Parathyroid adenoma (tissue), 2 donors: ENCODE measurements at regions not wholly inside any gene's neighbourhood (a gene's known extent, or its start where the extent isn't known, plus 50 kb on each side); places are given as distances from the start of the nearest gene placed in this dataset.
"Not testable (repeated sequence)": the region's sequence is repeated elsewhere in the genome, so short reads cannot be mapped to it uniquely, and the experiment has no call there.

Source experiments
- H2AFZ ChIP-seq: fragments of 300-600 bp; sonication (generic); one replicate; pipeline ENCODE4 v1.7.0; 2017; ENCODE audit warnings: antibody characterized with exemption, mild to moderate bottlenecking
- H3K27ac ChIP-seq: fragments of 300-600 bp; sonication (generic); one replicate; pipeline ENCODE4 v1.7.0; 2017
- H3K27me3 ChIP-seq: fragments of 300-600 bp; sonication (generic); one replicate; pipeline ENCODE4 v1.7.0; 2017; ENCODE audit warnings: low read length; ENCODE audit not compliant: control insufficient read depth, insufficient read depth
- H3K36me3 ChIP-seq: fragments of 300-600 bp; sonication (generic); one replicate; pipeline ENCODE4 v1.7.0; 2017; ENCODE audit warnings: low read length; ENCODE audit not compliant: control insufficient read depth, insufficient read depth
- H3K4me1 ChIP-seq: fragments of 300-600 bp; sonication (generic); one replicate; pipeline ENCODE4 v1.7.0; 2017; ENCODE audit warnings: control low read depth
- H3K4me2 ChIP-seq: fragments of 300-600 bp; sonication (generic); one replicate; pipeline ENCODE4 v1.7.0; 2017; ENCODE audit warnings: low read length
- H3K4me3 ChIP-seq: fragments of 300-600 bp; sonication (generic); one replicate; pipeline ENCODE4 v1.7.0; 2017; ENCODE audit warnings: low read depth, low read length
- H3K79me2 ChIP-seq: fragments of 300-600 bp; sonication (generic); one replicate; pipeline ENCODE4 v1.7.0; 2017; ENCODE audit warnings: control low read depth
- H3K9ac ChIP-seq: fragments of 300-600 bp; sonication (generic); one replicate; pipeline ENCODE4 v1.7.0; 2017; ENCODE audit warnings: mild to moderate bottlenecking
- H3K9me3 ChIP-seq: fragments of 300-600 bp; sonication (generic); one replicate; pipeline ENCODE4 v1.7.0; 2017; ENCODE audit warnings: low read length; ENCODE audit not compliant: control insufficient read depth
- TF ChIP-seq, protein P1 (sequence below): fragments of 300-600 bp; sonication (generic); IDR thresholded peaks from one replicate; pipeline ENCODE4 v1.7.0; 2017; ENCODE audit warnings: antibody characterized with exemption, mild to moderate bottlenecking
- donor health status: primary hyperparathyroidism.

DNA sequence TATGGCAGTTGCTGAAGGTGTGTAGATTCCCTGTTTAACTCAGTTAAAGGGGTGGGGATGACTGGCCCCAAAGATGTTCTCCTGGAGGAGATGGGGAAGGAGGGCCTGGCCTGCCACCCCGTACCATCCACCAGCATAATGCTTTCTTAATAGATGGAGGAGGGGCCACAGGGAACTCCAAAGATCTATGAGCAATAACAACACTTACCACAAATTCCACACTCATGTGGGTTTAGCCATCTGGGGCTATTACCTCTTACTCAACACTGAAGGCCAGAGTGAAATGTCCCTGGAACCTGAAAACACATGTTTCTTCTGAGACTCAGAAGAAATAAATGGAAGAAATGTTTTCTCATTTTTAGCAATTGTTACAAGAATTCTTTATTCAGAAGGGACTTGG is 259.0 kb downstream of the CXCL12 start:
- Histone ChIP-seq H3K4me3 (no peak overlapping the region), H3K27me3 (no peaks in the 10 kb centered on the region), H3K9me3 (no peaks in the 10 kb centered on the region), H3K79me2 (no peaks in the 10 kb centered on the region), H3K9ac (no peak overlapping the region), H3K27ac (no peak overlapping the region), H3K4me1 (no peaks in the 10 kb centered on the region), H2AFZ (no peak overlapping the region), H3K4me2 (no peak overlapping the region), H3K36me3 (no peaks in the 10 kb centered on the region)
- TF ChIP-seq, protein P1, sequence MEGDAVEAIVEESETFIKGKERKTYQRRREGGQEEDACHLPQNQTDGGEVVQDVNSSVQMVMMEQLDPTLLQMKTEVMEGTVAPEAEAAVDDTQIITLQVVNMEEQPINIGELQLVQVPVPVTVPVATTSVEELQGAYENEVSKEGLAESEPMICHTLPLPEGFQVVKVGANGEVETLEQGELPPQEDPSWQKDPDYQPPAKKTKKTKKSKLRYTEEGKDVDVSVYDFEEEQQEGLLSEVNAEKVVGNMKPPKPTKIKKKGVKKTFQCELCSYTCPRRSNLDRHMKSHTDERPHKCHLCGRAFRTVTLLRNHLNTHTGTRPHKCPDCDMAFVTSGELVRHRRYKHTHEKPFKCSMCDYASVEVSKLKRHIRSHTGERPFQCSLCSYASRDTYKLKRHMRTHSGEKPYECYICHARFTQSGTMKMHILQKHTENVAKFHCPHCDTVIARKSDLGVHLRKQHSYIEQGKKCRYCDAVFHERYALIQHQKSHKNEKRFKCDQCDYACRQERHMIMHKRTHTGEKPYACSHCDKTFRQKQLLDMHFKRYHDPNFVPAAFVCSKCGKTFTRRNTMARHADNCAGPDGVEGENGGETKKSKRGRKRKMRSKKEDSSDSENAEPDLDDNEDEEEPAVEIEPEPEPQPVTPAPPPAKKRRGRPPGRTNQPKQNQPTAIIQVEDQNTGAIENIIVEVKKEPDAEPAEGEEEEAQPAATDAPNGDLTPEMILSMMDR: no peak

DNA sequence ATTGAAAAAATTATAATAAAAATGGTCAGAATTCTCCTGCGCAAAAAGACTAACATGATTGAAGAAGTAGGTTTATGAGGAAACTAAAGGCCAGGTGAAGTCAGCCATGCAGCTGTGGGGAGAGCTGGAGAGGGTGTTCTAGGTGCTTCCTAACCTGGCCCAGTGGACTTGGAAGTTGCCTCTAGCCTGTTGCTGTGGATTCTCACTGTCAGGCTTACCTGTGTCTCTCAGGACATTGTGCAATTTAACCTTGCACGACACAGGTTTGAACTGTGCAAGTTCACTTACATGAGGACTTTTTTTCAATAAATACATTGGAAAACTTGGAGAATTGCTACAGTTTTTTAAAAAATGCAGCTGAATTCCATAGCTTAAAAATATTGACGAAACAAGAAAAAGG is 266.4 kb downstream of the CXCL12 start:
- no peak overlapping the region for H3K27ac ChIP-seq
- H3K9ac ChIP-seq: no peak overlapping the region
- TF ChIP-seq, protein P1: no peak

DNA sequence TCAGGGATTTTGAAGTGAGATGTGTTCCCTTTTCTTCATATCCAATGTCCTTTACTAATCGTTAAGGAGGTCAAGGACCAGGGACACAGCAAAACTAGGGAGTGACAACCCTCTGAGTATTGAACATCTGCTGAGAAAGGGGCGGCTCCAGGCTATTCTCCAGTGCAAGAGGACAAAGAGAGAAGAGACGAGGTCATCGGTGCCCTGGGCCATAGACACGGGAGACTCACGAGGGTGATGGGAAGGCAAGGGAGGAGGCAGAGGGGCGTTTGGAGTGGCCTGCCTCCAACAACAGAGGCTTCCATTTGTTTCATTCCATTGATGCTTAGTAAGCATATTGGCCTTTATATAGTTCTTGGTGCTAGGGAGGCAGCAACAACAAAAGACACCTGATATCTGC is 268.4 kb downstream of the CXCL12 start:
- Histone ChIP-seq H3K36me3 (no peaks in the 10 kb centered on the region), H3K27me3 (no peaks in the 10 kb centered on the region), H3K9me3 (no peaks in the 10 kb centered on the region), H3K9ac (no peak overlapping the region), H3K4me2 (no peak overlapping the region), H3K79me2 (no peaks in the 10 kb centered on the region), H3K27ac (no peak overlapping the region), H3K4me1 (no peaks in the 10 kb centered on the region), H3K4me3 (no peak overlapping the region), H2AFZ (no peak overlapping the region)
- TF ChIP-seq, protein P1: no peak

More for the DNA sequence above, 266.4 kb downstream of the CXCL12 start:
- H3K79me2 ChIP-seq: no peaks in the 10 kb centered on the region
- H3K9me3 ChIP-seq: no peaks in the 10 kb centered on the region
- H3K4me3 ChIP-seq: no peak overlapping the region
- no peak overlapping the region for H2AFZ ChIP-seq
- no peak overlapping the region for H3K4me2 ChIP-seq
- H3K27me3 ChIP-seq: no peaks in the 10 kb centered on the region
- no peaks in the 10 kb centered on the region for H3K4me1 ChIP-seq
- H3K36me3 ChIP-seq: no peaks in the 10 kb centered on the region

DNA sequence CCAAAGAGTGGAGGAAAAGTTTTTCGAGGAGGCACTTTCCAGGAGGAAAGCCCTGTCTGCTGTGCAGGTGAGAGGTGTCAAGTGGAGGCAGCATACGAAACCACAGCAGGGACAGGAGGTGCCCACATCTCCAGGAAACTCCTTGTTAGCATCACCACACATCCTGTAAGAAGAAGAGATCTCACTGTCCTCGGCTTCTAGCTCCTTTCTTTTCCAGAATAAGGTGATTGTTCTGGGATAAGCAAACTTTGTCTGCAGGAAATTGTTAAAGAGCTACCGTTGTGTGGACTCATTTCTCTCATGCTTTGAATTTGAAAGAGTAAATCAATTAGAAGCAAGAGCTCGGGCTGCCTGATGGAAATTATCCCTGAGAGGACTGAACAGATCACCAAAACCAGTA is 269.4 kb downstream of the CXCL12 start:
- H3K27me3 ChIP-seq: no peaks in the 10 kb centered on the region
- H3K4me3 ChIP-seq: no peak overlapping the region
- no peak overlapping the region for H3K4me2 ChIP-seq
- H3K27ac ChIP-seq: no peak overlapping the region
- H3K9ac ChIP-seq: no peak overlapping the region
- H3K4me1 ChIP-seq: no peaks in the 10 kb centered on the region
- no peaks in the 10 kb centered on the region for H3K9me3 ChIP-seq
- no peak overlapping the region for H2AFZ ChIP-seq
- H3K79me2 ChIP-seq: no peaks in the 10 kb centered on the region
- TF ChIP-seq, protein P1: no peak
- H3K36me3 ChIP-seq: no peaks in the 10 kb centered on the region

DNA sequence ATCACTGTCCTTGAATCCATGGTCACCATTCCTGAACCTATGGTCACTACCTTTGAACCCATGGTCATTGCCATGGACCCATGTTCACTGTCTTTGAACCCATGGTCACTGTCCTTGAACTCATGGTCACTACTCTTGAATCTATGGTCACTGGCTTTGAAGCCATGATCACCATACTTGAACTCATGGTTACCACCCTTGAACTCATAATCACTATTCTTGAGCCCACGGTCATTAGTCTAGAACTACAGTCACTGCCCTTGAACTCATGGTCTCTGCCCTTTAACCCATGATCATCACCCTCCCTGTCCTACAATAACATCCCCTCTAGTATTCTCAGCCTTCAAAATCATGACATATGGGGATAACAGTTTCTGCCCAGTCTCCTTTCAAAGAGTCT is 270.5 kb downstream of the CXCL12 start:
- TF ChIP-seq, protein P1: no peak
- Histone ChIP-seq H3K27me3 (no peaks in the 10 kb centered on the region), H3K9ac (no peak overlapping the region), H3K27ac (no peak overlapping the region), H3K4me1 (no peaks in the 10 kb centered on the region), H3K4me2 (no peak overlapping the region), H2AFZ (no peak overlapping the region), H3K79me2 (no peaks in the 10 kb centered on the region), H3K9me3 (no peaks in the 10 kb centered on the region), H3K36me3 (no peaks in the 10 kb centered on the region), H3K4me3 (no peak overlapping the region)

DNA sequence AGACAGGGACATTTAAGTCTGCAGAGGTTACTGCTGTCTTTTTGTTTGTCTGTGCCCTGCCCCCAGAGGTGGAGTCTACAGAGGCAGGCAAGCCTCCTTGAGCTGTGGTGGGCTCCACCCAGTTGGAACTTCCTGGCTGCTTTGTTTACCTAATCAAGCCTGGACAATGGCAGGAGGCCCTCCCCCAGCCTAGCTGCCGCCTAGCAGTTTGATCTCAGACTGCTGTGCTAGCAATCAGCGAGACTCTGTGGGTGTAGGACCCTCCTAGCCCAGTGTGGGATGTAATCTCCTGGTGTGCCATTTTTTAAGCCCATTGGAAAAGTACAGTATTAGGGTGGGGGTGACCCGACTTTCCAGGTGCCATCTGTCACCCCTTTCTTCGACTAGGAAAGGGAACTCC is 272.6 kb downstream of the CXCL12 start:
- not testable (repeated sequence) for H3K27ac ChIP-seq, H3K4me3 ChIP-seq, H3K27me3 ChIP-seq, H3K9ac ChIP-seq, H3K4me2 ChIP-seq, H2AFZ ChIP-seq, H3K4me1 ChIP-seq, H3K79me2 ChIP-seq, H3K36me3 ChIP-seq, H3K9me3 ChIP-seq
